NT2/D1 (cell line): ENCODE measurements at regions not wholly inside any gene's neighbourhood (a gene's known extent, or its start where the extent isn't known, plus 50 kb on each side); places are given as distances from the start of the nearest gene placed in this dataset.

ENCODE experiments used
- SUZ12 ChIP-seq: IDR thresholded peaks from 2 replicates; pipeline ENCODE4 v1.6.1; 2011; ENCODE audit not compliant: insufficient read length, insufficient read depth; ENCODE audit errors: extremely low read depth
- YY1 ChIP-seq: IDR thresholded peaks from 2 replicates; pipeline ENCODE4 v1.6.1; 2011; ENCODE audit not compliant: insufficient read length, insufficient read depth
- ZNF274 ChIP-seq: IDR thresholded peaks from 2 replicates; pipeline ENCODE4 v1.6.1; 2011; ENCODE audit warnings: mild to moderate bottlenecking, low read depth, low read length

DNA sequence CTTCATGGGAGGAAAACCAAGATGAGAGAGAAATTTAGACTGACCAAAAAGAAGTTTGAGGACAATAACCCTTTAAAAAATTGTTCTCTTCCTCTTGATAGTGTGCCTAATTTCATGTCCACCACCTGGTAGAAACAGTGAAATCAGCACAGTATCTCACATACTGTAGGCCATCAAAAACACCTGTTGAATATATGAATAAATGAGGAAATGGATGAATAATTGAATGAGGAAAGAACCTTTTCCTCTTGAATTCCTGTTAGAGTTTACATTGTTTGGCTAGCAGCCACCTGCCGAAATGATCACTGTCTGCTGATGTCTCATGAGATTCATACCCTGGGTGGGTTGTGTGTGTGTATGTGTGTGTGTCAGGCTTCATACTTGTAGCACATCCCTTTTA is 198.7 kb upstream of the PBX1 start:
- no peak for TF ChIP-seq YY1
- no peak for TF ChIP-seq SUZ12
- TF ChIP-seq ZNF274 = no peak
